HG02610 (cell line): ENCODE measurements at regions not wholly inside any gene's neighbourhood (a gene's known extent, or its start where the extent isn't known, plus 50 kb on each side); places are given as distances from the start of the nearest gene placed in this dataset.
"Not testable (repeated sequence)": the region's sequence is repeated elsewhere in the genome, so short reads cannot be mapped to it uniquely, and the experiment has no call there.

Source experiments
- ATAC-seq: cut with Tn5 transposase; IDR thresholded peaks from one replicate; pipeline ENCODE4 v1.9.1; 2021; ENCODE audit warnings: mild to moderate bottlenecking, moderate library complexity; ENCODE audit not compliant: unreplicated experiment

DNA sequence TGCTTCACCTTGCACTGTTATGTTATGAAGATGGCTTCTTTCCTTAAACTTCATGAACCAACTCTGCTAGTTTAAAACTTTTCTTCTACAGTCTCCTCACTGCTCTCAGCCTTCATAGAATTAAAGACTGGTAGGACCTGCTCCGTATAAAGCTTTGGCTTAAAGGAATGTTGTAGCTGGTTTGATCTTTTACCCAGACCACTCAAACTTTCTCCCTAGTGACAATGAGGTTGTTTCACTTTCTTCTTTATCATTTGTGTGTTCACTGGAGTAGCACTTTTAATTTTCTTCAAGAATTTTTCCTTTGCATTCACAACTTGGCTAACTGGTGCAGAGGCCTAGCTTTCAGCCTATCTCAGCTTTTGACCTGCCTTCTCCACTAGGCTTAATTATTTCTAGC lies 316.4 kb upstream of the RNF32 start:
- no peak for ATAC-seq

DNA sequence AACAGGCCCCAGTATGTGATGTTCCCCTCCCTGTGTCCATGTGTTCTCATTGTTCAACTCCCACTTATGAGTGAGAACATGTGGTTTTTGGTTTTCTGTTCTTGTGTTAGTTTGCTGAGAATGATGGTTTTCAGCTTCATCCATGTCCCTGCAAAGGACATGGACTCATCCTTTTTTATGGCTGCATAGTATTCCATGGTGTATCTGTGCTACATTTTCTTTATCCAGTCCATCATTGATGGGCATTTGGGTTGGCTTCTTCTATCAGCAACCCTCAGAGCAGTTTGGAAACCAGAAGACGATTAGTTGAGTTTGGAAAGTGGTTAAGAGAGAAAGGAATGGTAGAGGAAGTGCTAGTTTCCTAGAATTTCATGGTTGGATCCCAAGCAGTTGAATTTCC lies 319.1 kb upstream of the RNF32 start:
- ATAC-seq: not testable (repeated sequence)

DNA sequence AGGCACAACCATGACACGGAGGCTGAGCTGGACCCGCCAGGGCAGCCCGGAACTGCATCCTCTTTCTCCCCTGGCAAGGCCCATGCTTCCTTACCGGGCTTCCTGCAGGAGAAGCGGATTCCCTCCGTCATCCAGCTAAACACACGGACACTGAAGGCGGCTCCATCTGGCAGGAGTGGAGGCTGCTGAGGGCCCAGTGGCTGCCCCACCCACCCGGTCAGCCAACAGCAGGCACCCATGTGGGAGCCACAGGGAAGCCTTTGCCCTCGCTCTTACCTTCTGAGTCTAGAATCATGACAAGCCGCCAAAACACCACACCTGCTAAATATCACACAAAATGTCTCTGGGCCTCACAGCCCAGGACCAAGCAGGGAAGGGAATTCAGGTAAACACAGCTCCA lies 321.6 kb upstream of the RNF32 start:
- ATAC-seq: no peak

DNA sequence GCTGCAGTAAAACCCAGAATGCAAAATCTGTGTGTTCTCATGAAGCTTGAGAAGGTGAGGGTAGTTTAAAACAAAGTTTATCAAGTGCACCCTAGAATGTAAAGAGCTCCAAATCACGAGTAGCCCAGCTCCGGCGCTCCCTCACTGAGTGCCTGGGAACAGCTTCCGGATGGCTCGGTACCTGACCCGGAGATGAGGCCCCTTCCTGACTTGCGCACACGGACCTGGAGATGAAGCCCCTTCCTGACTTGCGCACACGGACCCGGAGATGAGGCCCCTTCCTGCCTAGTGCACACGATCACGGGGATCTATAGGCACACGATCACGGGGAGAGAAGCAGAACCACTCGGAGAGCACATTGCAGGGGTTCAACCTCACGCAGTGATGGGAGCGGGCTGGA lies 322.1 kb upstream of the RNF32 start:
- no peak for ATAC-seq

DNA sequence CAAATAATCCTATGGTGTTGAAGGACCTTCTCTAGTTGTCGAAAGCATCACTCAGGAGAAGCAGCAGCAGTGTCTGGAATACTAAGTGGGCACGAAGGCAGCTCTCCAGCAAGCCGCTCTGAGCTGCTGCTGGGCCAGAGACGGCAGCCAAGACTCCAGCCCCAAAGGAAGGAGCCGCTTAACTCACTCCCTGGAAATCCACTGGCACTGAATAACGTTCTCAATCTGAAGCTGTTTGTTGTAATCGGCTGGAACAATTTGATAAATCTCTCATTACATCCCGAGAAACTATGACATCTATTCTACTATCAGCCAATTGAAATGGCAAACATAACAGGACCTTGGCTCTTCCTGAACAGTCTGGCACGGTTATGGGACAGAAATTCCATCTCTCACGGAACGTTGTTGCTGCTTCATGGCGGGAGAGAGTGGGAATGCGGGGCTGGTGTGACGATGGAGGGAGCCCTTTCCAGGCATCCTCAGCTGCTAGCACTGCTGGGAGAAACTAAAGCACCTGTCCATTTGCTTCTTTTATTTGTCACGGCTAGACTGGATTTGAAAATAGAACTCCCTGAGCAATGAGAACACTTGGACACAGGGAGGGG lies 331.5 kb upstream of the RNF32 start:
- ATAC-seq: no peak

DNA sequence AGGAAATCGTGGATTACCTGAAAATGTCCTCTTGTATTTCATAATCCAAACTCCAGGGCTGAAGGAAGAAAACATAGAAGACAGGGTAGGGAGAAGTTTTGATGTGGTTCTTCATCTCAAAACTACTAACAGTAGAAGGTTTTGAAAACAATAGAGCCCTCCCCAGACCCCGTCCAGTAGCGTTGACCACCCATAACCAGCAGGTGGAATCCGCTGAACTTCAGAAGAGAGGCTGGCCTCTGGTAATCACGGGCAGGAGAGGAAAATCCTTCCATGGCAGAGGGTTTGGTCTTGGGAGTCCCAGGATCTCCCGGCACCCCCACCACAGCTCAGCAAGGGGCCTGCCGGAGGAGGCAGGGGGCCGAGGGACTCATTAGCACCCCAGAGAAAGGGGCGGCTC lies 333.4 kb upstream of the RNF32 start:
- ATAC-seq: no peak

DNA sequence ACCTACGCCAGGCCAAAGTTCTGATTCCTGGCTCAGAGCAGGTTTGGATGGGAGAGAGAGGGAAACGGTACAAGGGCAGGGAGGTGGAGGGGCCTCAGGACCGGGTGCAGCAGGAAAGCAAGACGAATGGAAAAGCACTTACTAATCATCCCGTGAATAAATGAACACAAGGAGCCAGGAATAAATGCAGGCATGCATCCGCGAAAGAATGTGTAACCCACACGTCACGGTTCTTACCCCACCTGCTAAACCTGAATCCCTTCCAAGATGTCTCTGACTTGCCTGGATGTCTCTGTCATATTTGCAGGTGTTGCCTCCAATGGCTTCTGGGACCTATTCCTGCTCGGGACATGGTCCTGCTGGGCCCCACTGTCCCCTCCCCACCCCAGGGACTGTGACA lies 335.2 kb upstream of the RNF32 start:
- ATAC-seq: no peak

DNA sequence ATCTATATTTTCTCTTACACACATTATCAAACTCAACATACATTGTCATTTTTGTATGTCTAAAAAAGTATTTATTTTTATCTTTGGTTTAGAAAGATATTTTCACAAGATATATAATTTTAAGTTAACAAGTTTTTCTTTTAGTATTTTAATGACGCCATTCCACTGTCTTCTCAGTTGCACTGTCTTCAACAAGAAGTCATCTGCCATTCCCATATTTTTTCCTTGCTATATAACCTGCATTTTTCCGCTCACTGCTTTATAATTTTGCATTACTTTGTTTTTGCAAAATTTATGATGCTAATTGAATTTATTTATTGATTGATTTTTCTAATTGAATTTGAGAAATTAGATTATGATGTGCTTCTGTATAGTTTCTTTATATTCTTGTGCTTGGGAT lies 357.8 kb upstream of the RNF32 start:
- ATAC-seq: no peak

DNA sequence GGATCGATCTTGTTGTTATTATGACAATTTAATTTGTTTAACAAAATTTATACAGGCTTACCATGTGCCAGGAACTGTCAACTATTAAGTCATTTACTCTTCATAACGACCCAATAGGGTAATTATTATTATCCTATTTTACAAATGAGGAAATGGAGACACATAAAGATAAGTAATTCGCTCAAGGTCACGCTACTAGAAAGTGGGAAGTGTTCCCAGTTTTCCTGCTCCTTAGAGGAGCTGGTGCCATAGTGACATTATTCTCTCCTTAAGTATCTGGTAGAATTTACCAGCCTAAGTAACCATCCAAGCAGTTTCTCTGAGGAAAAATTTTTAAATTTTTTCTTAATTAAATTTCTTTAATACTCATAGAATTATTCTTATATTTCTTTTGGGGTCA lies 360.9 kb upstream of the RNF32 start:
- no peak for ATAC-seq

DNA sequence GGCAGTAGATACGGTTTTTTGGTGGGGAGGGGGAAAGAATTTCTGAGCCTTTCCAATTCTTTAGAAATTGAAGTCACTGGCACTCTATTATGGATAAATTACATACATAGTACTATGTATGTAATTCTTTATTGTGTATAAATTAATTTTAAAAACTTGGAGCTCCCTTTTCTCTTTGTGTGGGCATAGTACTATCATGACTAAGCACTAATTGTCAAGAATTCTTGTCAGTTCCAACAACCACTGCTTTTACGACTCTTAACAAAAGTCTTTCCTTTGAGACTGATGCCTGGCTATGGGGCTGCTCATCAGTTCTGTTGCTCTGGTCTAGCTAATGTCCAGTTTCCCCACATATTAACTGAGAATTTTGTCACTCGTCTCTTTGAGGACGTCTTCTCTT lies 365.3 kb upstream of the RNF32 start:
- no peak for ATAC-seq

DNA sequence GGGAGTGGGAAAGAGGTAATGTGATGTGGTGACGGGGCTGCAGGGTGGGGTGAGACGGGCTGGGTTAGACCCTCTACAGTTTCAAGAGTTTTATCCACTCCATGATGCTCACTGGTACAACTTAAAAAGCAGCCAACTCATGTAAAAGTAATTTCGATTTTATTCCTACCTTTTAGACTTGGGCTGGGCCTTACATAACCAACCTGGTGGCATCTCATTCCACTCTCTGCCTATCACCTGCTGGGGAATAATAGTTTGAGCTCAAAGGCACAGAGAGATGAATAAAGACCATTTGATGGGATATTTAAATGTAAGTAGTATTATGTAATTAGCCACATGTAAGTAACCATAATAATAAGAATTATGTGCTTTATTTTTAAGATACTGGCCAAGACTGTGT lies 366.0 kb upstream of the RNF32 start:
- no peak for ATAC-seq

DNA sequence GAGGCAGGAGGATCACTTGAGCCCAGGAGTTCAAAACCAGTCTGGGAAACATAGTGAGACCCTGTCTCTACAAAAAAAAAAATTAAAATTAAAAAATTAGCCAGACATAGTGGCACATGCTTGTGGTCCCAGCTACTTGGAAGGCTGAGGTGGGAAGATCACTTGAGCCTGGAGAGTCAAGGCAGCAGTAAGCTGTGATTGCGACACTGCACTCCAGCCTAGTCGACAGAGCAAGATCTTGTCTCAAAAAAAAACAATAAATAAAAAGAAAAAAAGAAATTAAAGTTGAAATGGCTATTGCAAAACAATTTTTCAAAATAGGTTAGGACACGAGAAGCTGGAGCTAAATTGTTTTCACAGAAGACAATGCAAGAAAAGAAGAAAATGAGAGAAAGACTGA lies 379.0 kb upstream of the RNF32 start:
- no peak for ATAC-seq

DNA sequence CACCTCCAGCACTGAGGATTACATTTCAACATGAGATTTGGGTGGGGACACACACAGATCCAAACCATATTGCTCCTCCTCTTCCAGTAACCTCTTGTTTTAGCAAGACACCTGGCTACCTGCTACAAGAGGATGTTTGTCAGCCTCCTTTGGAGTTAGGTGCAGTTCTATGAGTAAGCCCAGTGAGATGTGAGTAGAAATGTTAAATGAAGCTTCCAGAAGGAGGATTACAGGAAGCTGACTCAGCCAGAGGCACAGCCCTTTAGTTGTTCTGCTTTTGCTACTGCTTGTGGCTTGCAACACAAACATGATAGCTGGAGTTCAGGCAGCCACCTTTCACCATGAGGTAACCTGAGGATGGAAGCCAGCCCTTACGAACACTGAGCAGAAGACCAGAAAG lies 382.7 kb upstream of the RNF32 start:
- no peak for ATAC-seq

DNA sequence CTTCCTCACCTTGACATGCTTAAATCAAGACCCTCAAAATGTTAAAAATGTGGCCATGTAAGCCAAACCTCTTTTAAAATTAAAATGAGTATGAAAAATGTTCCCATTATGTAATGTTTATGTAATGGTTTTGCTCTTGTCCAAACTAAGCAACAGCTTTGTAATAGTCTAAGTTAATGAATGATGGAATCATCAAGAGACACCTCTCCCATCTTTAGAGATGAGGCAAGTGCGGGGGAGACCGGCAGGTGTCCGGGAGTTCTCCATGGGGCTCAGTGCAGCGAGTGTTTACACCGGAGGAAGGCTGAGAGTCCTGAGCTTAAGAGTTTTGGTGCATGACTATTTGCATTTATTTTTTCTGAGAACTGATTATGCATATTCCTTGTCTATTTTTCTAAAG lies 384.9 kb upstream of the RNF32 start:
- no peak for ATAC-seq

DNA sequence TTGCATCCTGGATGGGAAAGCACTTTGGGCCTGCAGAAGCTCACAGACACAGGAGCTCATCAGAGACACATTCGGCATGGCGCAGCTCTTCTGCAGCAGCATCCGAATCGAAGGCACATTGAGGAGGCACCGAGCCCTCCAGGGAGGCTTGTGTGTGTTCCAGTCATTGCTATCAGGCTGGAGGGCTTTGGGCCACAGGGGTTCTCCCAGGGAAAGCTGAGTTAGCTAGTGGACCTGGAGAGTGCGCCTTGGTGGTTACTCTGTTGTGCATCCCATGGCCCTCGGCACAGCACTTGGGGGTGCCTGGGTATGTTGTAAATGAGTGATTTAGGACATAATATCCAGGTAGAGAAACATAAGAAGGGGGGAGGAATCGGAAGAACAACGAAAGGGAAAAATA lies 388.7 kb upstream of the RNF32 start:
- no peak for ATAC-seq

DNA sequence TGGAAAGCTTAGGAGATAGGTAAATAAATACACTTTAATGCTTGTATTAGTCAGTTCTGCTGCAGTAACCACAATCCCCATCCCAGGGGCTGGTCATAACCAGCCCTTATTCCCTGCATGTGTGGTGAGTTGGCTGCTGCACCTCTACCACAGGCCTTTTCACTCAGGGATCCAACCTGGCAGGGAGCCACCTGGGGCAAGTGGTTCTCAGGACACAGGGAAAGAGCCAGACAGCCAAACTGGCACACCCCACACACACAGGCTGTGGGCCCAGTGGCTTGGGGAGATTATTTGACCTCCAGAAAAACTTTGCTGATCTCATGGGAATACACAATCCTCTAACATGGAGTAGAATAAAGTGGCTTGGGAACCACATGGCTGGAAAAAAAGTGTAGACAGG lies 400.0 kb upstream of the RNF32 start:
- ATAC-seq: no peak

DNA sequence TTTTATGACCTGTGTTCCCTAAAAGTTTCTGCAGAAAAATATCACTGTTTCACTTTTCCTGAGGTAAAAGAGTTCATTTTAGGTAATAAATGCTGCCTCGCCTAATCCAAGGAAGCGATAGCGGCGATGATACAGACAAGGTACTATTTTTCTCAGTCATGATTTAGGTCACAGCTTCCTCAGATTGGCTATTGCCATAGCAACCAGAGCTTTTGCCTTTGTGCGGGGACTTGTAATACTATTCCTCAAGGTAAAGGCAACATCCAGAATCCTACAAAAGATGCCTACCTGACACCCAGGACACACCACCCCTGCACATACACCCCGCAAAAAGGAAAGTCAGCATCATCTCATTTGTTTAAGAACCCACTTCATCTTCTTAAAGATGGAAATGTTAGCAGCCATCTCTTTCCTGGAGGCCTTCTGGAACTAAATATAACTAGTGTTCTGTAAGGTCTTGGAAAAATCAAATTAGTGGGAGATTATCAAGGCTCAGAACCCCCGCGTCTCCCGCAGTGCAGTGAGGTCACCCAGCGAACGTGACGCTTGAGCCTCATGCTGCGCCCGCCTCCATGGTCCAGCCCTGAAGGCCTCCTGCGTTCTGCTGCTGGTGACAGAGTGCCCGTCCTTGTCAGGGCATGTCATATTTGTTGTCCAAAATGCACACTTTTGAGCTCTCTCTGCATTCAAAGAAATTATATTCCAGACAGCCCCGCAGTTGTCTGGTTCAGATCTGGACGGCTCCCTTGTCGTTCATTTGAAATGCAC lies 402.0 kb upstream of the RNF32 start:
- ATAC-seq: no peak

DNA sequence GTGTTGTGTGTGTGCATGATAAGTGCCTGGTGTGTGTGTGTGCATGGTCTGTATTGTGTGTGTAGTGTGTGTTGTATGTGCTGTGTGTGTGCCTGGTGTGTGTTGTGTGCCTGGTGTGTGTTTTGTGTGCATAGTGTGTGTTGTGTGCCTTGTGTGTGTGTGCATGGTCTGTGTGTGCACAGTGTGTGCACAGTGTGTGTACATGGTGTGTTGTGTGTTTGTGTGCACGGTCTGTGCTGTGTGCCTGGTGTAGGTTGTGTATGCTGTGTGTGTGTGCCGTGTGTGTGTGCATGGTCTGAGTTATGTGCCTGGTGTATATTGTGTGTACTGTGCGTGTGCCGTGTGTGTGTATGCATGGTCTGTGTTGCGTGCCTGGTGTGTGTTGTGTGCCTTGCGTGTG lies 403.0 kb upstream of the RNF32 start:
- no peak for ATAC-seq

DNA sequence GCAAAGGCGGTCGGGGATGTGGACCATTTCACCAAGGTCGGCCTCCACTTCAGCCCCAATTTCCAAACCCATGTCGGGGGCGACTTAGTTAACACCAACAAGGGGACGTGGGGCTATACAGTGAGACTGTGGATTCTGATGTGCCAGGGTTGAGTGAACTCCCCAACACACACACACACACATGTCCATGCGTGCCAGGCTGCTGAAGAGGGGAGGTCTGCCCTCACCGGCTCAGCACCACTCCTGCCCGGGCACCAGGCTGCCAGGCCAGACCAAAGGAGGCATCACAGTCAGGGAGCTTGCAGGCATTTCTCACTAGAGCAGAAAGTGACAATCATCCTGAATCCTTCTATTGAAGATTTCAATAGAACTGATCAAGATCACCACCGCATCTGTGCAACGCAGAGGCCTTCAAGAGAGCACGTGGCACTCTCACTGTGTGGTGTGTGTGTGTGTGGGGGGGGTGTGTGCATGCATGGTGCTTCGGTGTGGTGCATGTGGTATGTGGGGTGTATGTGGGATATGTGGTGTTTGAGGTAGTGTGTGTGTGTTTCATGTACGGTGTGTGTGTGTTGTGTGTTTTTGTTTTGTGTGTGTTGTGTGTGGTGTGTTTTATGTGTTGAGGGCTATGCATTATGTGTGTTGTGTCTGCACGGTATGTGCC lies 403.5 kb upstream of the RNF32 start:
- ATAC-seq: no peak

DNA sequence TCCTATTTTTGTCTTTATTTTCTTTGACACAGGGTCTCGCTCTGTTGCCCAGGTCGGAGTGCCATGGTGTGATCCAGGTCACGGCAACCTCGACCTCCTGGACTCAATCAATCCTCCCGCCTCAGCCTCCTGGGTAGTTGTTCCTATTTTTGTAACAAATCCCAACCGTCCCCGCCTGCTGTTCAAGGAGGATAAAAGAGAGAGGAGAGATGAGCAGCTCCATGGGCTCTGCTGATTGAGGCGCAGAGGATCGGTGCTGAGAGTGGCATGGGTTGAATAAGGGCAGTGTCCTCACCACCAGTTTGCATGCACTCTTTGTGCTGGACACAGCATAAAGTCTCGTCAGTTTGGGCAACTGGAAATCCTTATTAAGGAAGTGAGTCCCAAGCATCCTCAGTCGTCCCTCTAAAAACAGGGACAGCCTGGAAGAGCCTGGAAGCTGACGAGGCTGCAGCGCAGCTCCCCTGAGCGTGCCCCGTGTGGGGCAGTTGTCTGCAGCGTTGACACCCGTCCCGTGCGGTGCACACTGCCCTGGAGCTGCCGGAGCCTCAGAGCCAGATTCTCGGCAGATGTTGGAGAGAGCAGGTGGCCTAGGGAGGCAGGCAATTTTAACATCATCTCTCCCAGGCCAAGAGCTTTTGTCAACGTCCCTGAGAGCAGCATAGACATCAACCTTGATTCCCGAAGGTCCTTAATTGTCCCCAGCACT lies 404.2 kb upstream of the RNF32 start:
- ATAC-seq: no peak

DNA sequence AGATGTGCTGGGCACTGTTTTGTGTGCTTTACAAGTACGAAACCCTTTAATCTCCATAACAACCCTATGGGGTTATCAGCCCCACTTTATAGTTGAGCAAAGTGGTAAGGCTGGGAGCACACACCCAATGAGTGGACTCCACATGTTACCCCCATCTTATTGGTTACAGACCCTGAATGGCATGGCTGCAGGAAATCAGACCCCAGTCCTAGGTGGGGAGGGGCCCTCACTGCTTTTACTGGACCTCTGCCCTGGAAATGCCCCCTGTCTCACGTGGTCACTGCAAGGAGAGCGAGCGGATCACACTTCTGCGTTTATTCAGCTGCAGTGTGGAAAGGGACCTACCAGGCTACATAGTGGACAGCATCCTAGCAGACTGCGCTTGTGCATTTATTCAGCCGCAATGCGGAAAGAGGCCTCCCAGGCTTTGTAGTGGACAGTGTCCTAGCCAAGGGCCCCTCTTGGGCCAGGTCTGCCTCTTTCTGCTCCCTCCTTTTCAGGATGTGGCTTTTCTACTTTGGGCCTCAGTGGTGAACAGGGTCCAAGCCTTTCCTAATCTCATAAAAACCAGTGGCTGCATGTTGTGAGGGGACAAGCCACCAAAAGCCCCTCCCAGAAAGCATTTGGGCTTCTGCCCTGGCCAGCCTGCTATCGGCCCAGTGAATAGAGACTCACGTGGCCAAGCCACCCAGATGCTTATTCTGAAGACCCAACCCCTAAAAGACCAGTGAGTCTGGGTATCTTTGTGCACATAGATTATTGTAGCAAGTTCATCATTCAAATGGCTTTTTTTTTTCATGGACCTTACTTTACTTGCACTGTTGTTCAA lies 405.7 kb upstream of the RNF32 start:
- no peak for ATAC-seq
